22Rv1 (cell line): ENCODE measurements at regions not wholly inside any gene's neighbourhood (a gene's known extent, or its start where the extent isn't known, plus 50 kb on each side); places are given as distances from the start of the nearest gene placed in this dataset.

Experiments used
- H3K27ac ChIP-seq: fragments of 450-650 bp; 2 replicates; pipeline ENCODE4 v1.5.1; 2017
- ZFX ChIP-seq: fragments of 450-650 bp; IDR thresholded peaks from 2 replicates; pipeline ENCODE4 v1.6.1; 2017; ENCODE audit warnings: antibody characterized with exemption, borderline replicate concordance
- TF ChIP-seq, protein P1 (sequence below): fragments of 450-650 bp; IDR thresholded peaks from 2 replicates; pipeline ENCODE4 v1.5.1; 2017; ENCODE audit warnings: mild to moderate bottlenecking

DNA sequence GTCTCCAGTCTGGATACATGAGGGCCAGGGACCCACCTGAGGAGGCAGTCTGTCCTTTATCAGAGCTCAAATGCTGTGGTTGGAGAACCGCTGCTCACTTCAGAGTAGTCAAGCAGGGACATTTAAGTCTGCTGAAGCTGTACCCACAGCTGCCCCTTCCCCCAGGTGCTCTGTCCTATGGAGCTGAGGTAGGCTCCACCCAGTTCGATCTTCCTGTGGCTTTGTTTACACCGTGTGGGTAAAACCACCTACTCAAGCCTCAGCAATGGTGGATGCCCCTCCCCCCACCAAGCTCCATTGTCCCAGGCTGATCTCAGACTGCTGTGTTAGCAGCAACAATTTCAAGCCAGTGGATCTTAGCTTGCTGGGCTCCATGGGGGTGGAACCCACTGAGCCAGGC is 731.4 kb upstream of the HS6ST1 start:
- no peak overlapping the region for H3K27ac ChIP-seq
- TF ChIP-seq, protein P1, sequence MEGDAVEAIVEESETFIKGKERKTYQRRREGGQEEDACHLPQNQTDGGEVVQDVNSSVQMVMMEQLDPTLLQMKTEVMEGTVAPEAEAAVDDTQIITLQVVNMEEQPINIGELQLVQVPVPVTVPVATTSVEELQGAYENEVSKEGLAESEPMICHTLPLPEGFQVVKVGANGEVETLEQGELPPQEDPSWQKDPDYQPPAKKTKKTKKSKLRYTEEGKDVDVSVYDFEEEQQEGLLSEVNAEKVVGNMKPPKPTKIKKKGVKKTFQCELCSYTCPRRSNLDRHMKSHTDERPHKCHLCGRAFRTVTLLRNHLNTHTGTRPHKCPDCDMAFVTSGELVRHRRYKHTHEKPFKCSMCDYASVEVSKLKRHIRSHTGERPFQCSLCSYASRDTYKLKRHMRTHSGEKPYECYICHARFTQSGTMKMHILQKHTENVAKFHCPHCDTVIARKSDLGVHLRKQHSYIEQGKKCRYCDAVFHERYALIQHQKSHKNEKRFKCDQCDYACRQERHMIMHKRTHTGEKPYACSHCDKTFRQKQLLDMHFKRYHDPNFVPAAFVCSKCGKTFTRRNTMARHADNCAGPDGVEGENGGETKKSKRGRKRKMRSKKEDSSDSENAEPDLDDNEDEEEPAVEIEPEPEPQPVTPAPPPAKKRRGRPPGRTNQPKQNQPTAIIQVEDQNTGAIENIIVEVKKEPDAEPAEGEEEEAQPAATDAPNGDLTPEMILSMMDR: no peak

- H3K27ac ChIP-seq: no peak overlapping the region
- TF ChIP-seq, protein P1: no peak
- TF ChIP-seq ZFX: no peak
Observed at GRCh38 chr2:129055242-129055641, 736.6 kb upstream of the HS6ST1 start.

- TF ChIP-seq ZFX: no peak
- TF ChIP-seq, protein P1: no peak
- no peak overlapping the region for H3K27ac ChIP-seq
Observed at GRCh38 chr2:129055824-129056223, 737.2 kb upstream of the HS6ST1 start.

GRCh38 chr2:129056309-129056958 is 737.8 kb upstream of the HS6ST1 start:
- no peak for TF ChIP-seq ZFX
- TF ChIP-seq, protein P1: no peak
- no peak overlapping the region for H3K27ac ChIP-seq

- TF ChIP-seq, protein P1: no peak
- TF ChIP-seq ZFX: no peak
- H3K27ac ChIP-seq: no peak overlapping the region
Observed at GRCh38 chr2:129056959-129057317, 738.3 kb upstream of the HS6ST1 start.

GRCh38 chr2:129058981-129059380 is 740.3 kb upstream of the HS6ST1 start:
- TF ChIP-seq ZFX: no peak
- TF ChIP-seq, protein P1: no peak
- H3K27ac ChIP-seq: peak overlapping the region; percentile 27; the same call in 1 of the 2 replicates

DNA sequence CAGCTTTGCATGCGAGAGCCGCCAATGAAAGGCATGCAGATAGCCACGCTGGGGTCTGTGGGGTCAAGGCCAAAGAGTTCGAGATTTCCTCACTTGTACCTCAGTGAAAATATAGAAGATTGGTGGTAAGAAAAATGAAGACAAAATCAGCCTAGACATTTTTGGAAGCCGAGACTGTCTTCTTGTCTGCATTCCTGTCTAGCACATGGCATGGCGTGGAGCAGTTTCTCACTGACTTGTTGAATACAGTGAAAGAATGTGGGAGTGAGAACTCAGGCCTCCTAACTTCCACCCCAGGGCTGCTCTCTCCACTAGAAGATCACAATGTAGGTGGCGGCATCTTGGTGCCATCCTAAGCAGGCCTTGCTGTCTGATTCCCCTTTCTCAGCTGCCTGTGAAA is 740.8 kb upstream of the HS6ST1 start:
- TF ChIP-seq ZFX: no peak
- TF ChIP-seq, protein P1: no peak
- peak overlapping the region; percentile 27; the same call in 1 of the 2 replicates for H3K27ac ChIP-seq
